ENCODE measurements at regions not wholly inside any gene's neighbourhood (a gene's known extent, or its start where the extent isn't known, plus 50 kb on each side); places are given as distances from the start of the nearest gene placed in this dataset.

- no peak overlapping the region for H3K27ac ChIP-seq
- H3K36me3 ChIP-seq (replicated peaks in 1 of 2): no peaks in the 10 kb centered on the region
- H3K4me1 ChIP-seq (replicated peaks in 1 of 2): no peaks in the 10 kb centered on the region
- DNase-seq: no peak
- no peaks in the 10 kb centered on the region for H3K27me3 ChIP-seq
- TF ChIP-seq, protein P1, sequence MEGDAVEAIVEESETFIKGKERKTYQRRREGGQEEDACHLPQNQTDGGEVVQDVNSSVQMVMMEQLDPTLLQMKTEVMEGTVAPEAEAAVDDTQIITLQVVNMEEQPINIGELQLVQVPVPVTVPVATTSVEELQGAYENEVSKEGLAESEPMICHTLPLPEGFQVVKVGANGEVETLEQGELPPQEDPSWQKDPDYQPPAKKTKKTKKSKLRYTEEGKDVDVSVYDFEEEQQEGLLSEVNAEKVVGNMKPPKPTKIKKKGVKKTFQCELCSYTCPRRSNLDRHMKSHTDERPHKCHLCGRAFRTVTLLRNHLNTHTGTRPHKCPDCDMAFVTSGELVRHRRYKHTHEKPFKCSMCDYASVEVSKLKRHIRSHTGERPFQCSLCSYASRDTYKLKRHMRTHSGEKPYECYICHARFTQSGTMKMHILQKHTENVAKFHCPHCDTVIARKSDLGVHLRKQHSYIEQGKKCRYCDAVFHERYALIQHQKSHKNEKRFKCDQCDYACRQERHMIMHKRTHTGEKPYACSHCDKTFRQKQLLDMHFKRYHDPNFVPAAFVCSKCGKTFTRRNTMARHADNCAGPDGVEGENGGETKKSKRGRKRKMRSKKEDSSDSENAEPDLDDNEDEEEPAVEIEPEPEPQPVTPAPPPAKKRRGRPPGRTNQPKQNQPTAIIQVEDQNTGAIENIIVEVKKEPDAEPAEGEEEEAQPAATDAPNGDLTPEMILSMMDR (IDR thresholded peaks at IDR 0.05): no peak
- no peak for TF ChIP-seq POLR2A (IDR thresholded peaks at IDR 0.05)
- intact Hi-C loops (cut with DNase I): no loop called here
- no peaks in the 10 kb centered on the region for H3K9me3 ChIP-seq (replicated peaks in 1 of 3)
- H3K4me3 ChIP-seq: no peak overlapping the region
- WGBS, 4 donors: 71 to 81% (median 73%) methylated on average over 4 of the region's 4 CpGs
Measured at GRCh38 chr3:157647820-157648219, 144.6 kb upstream of the VEPH1 start.

DNA sequence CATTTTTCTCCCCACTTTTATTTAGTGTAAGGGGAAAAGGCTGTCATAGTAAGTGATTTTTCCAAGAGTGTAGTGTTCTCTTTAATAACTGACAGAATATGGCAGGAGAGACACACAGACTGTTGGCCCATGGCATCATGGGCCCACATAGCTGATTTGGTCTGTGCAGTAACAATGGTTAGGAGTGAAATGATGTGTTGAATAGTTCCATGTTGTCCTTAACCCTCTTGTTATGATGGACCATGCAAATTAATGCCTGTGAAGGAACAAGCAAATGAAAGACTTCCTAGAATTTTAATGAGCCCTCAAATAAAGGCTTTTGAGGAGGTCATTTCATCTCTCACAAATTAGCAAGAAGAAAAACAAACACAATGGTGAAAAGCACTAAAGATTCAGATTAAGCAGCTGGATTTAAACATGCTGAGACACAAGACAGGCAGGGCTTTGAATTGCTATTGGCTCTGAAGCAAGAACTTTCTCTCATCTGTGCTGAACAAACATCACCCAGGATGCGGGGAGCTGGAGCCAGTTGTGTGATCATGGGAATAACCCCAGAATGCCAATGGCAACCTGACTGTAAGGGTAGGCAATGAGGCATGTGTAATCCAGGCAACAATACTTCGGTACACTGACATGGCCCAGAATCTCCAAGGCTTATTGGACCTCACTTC lies 136.7 kb upstream of the VEPH1 start:
- no peaks in the 10 kb centered on the region for H3K27me3 ChIP-seq
- no peak for DNase-seq
- TF ChIP-seq POLR2A (IDR thresholded peaks at IDR 0.05): no peak
- TF ChIP-seq, protein P1 (IDR thresholded peaks at IDR 0.05): no peak
- H3K4me1 ChIP-seq (replicated peaks in 1 of 2): no peaks in the 10 kb centered on the region
- no peak overlapping the region for H3K4me3 ChIP-seq
- intact Hi-C loops (cut with DNase I): no loop called here
- WGBS, 4 donors: 63 to 85% (median 78%) methylated on average over 2 of the region's 2 CpGs
- H3K9me3 ChIP-seq (replicated peaks in 1 of 3): peaks cover 0 to 4% (median 0%) of the 10 kb centered on the region in 3 donors
- no peak overlapping the region for H3K27ac ChIP-seq
- no peaks in the 10 kb centered on the region for H3K36me3 ChIP-seq (replicated peaks in 1 of 2)

- no peaks in the 10 kb centered on the region for H3K27me3 ChIP-seq
- H3K36me3 ChIP-seq (replicated peaks in 1 of 2): no peaks in the 10 kb centered on the region
- intact Hi-C loops (cut with DNase I): no loop called here
- peaks cover 0 to 4% (median 0%) of the 10 kb centered on the region in 3 donors for H3K9me3 ChIP-seq (replicated peaks in 1 of 3)
- H3K4me3 ChIP-seq: no peak overlapping the region
- TF ChIP-seq POLR2A (IDR thresholded peaks at IDR 0.05): no peak
- TF ChIP-seq, protein P1 (IDR thresholded peaks at IDR 0.05): no peak
- no peak for DNase-seq
- H3K4me1 ChIP-seq (replicated peaks in 1 of 2): no peaks in the 10 kb centered on the region
- WGBS, 4 donors: 36 to 54% (median 44%) methylated on average over 1 of the region's 1 CpG
- H3K27ac ChIP-seq: no peak overlapping the region
Measured at GRCh38 chr3:157637866-157638265, 134.7 kb upstream of the VEPH1 start.

GRCh38 chr3:157633241-157633640 lies 130.0 kb upstream of the VEPH1 start:
- H3K36me3 ChIP-seq (replicated peaks in 1 of 2): no peaks in the 10 kb centered on the region
- no peak overlapping the region for H3K4me3 ChIP-seq
- TF ChIP-seq, protein P1 (IDR thresholded peaks at IDR 0.05): no peak
- no peak for TF ChIP-seq POLR2A (IDR thresholded peaks at IDR 0.05)
- peaks cover 0 to 4% (median 0%) of the 10 kb centered on the region in 3 donors for H3K9me3 ChIP-seq (replicated peaks in 1 of 3)
- 61 to 78% (median 66%) methylated on average over 2 of the region's 2 CpGs for WGBS, 4 donors
- no peaks in the 10 kb centered on the region for H3K4me1 ChIP-seq (replicated peaks in 1 of 2)
- no peak for DNase-seq
- intact Hi-C loops (cut with DNase I): no loop called here
- peaks cover 4% of the 10 kb centered on the region for H3K27me3 ChIP-seq
- no peak overlapping the region for H3K27ac ChIP-seq
